NCI-H1930 (cell line): ENCODE measurements at regions not wholly inside any gene's neighbourhood (a gene's known extent, or its start where the extent isn't known, plus 50 kb on each side); places are given as distances from the start of the nearest gene placed in this dataset.

Experiments used
- DNase-seq, 2 experiments: peaks; one replicate each; lab custom pipeline; 2025; lab: John Stamatoyannopoulos, UW

- DNase-seq, result no peak
Observed at GRCh38 chr13:74794147-74794546, 659.9 kb upstream of the KLF12 start.

DNA sequence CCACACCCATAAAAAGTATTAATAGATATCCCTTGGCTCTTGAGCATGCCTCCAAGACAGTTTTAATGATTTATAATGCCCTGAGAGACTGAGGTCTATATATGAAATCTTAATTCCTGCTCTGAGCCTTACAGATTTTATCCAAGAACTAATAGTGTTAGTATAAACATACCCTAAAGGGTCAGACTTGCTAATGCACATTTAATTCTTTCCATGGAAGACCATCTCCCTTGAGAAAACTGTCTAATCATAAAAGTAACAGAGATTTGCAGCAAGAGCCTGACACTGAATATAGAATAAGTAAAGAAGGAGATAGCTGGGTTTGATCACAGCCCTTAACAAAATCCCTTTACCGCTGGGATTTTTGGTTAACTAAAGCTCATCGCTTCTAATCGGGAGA, 650.8 kb upstream of the KLF12 start:
- DNase-seq, result no peak

GRCh38 chr13:74778946-74779345, 644.7 kb upstream of the KLF12 start:
- no peak for DNase-seq

GRCh38 chr13:74778087-74778486, 643.9 kb upstream of the KLF12 start:
- no peak for DNase-seq

GRCh38 chr13:74774264-74774663, 640.1 kb upstream of the KLF12 start:
- DNase-seq, result no peak

DNA sequence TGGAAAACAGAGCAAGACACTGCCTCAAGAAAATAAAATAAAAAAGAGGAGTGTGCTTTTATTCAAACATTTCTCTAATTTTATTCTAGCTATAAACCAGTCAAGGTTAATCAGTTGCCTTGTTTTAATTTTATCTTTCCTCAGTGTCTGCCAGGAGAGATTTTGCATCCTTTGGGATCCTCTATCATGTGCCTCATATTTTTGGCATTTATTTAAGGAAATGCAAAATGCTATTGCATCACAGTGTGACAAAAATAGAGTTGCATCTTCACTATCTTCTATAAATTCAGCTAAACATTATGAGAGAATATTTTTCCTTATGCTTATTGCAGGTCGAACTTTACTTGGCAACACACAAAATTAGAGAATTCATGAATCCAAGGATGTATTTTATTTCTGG, 639.0 kb upstream of the KLF12 start:
- DNase-seq, result no peak

DNA sequence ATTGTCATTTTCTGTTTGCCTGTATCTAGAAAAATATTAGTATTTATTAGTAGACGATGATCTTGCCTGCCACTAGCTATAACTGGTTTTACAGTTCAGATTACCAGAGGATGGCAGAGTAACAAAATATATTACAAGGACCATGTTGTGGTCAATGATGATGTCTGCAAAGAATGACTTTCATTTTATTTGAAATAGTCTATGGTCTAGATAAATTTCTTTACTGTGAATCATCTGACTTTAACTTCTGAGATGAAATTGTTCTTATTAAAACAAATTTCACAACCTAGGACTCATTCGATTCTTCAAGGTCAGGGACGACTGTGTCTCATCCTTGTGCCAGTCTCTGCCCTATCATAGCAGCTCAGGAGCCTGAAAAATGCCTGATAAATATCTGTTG, 637.8 kb upstream of the KLF12 start:
- no peak for DNase-seq

GRCh38 chr13:74770361-74770760, 636.2 kb upstream of the KLF12 start:
- no peak for DNase-seq

DNA sequence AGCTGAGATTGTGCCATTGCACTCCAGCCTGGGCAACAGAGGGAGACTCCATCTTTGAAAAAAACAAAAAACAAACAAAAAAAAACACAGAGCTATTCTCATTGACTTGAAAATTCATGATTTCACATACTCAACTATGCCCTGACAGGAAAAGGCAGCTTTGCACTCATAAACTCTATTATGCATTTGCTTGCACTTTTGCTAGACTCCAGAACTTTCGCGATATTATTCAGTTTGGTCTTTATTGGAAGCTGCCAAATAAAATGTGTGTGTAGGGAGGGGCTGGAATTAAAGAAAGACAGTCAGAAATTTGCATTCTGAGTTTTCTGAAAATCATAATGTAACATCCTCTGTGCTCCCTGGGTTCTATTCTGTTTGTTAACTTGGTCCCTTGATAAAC, 635.1 kb upstream of the KLF12 start:
- DNase-seq, result no peak

GRCh38 chr13:74768521-74769085, 634.4 kb upstream of the KLF12 start:
- DNase-seq, result no peak

GRCh38 chr13:74767050-74767449, 632.8 kb upstream of the KLF12 start:
- no peak for DNase-seq

DNA sequence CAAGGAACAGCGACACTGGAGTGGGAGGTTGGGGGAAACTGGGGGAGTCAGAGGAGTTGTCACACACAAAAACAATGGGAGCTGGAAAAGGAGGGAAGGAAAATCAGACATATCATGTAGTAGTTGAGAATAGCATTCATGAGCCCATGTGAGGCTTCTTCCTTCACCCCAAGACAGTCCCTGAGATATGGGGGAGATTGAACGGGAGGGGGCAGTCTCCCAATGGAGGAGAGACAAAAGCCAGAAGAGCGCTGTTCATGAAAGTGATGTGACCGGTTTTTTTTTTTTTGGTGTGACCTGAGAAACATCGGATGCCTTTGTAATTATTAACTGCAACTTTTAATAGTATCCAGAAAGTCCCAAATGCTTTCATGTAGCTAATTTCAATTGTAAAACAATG, 631.8 kb upstream of the KLF12 start:
- no peak for DNase-seq

DNA sequence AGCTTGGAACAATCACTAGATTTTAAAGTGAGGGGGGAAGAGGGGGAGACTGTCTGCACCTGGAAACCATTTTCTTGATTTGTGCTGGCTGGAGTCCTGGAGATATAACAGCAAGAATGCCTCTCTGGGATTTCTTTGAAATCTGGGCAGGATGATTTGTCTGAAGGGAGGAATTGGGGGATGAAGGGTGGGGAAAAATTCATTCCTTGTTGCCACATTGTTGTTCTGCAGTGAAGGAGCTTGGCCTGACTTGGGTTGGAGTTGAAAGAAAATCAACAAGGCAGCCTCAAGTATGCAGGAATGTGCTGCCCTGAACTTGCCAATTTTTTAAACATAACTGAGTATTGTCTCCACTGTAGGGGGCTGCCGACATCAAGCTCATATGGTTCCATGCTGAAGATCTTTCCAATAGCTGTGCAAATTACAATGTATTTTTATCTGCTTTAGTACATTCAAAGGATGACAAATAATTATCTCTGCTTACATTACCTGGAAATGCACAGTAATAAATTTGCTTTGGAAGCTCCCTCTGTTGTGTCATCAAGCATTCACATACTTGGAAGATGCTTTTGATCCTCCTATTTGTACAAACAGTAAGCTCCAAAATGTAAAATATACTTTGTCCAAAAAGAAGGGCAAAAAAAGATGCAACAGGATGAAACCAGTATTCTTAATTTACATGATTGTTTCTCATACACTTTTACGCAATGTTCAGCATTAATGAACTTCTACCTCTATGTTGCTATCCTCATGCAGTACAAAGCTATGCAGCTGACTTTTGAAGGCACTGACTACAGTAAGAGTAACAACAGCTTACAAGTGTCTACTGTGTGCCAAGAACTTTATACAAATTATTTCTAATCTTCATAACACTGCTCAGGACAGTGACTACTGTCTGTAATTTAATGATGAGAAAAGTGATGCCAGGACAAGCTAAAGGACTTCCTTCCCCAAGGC, 627.9 kb upstream of the KLF12 start:
- no peak for DNase-seq

GRCh38 chr13:74758188-74758587, 624.0 kb upstream of the KLF12 start:
- no peak for DNase-seq

DNA sequence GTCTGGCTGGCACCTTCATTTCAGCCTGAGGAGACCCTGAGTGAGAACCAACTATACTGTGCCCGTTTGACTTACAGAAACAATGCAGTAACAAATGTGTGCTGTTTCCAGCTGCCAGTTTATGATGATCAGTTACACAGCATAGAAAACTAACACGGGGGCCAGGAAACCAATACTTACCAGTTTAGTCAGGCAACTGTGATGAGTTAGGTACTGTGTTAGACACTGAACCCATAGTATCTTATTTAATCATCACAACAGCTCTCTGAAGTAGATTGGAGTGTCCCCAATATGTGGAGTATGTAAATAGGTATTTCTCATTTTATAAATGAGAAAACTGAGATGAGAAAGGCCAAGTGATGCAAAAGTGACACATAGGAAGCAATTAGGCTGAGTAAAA, 620.9 kb upstream of the KLF12 start:
- DNase-seq, result no peak

DNA sequence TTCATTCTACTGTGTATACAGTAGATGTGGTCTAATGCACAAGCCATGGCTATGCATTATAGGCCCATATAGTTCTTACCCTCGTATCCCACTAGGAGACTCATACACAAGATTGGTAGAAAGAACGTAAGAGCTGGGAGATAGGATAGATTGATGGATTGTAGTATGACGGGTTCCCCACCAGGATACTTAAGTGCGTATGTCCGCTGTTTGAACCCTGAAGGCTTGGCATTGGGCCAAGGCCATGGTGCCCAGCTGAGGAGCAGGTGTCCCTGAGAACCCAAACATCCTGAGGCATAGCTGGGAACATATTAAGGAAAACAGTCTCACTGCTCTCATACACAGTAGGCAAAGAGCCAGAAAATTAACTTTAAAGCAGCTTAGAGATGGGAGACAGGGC, 617.5 kb upstream of the KLF12 start:
- DNase-seq, result no peak

DNA sequence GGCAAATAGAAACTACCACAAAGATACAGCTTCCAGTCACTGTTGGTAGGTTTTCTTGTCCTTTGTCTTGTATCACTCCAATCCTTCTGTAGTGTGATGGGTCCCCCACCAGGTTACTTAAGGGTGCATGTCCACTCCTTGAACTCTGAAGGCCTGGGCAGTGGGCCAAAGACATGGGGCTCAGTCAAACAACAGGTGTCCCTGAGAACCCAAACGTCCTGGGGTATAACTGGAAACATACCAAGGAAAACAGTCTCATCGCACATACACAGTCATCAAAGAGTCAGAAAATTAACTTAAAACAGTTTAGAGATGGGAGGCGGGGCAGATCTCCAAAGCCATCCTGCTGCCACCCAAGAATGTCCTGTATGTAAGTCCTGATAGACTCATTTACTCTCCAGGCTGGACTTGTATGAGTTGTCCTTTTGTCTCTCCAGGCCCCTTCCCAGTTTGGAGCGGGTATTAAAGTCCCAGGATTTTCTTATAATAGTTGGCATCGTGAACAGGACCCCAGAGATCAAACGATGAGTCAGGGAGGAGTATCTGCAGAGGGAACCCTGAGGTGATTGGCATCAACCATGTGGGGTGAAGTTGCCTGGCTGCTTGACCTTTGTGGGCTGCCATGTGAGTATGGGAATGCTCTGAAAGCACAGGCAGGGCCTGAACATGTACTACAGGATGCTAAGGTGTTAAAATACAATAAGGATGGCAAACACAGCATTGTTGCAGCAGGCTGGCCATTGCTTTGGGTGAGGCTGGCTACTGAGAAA, 613.2 kb upstream of the KLF12 start:
- no peak for DNase-seq

GRCh38 chr13:74743992-74744391, 609.8 kb upstream of the KLF12 start:
- no peak for DNase-seq

DNA sequence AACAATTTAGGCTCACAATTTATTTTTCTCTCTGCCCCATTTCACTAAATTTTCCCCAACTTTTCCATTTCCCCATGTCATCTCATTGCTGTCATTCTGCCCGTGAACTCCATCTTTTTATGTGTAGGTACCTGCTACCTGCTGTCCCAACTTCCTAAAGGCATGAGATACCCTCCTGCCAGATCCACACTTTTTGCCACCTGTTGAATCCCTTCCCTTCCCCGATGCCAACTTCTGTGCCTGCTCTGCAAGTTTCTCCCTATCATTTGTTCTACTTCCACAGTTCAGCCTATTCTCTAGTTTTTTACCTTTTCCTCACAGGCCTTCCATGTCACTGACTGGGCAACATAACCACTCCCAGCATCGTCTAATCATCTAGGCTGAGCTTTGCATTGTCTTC, 607.5 kb upstream of the KLF12 start:
- DNase-seq, result no peak

DNA sequence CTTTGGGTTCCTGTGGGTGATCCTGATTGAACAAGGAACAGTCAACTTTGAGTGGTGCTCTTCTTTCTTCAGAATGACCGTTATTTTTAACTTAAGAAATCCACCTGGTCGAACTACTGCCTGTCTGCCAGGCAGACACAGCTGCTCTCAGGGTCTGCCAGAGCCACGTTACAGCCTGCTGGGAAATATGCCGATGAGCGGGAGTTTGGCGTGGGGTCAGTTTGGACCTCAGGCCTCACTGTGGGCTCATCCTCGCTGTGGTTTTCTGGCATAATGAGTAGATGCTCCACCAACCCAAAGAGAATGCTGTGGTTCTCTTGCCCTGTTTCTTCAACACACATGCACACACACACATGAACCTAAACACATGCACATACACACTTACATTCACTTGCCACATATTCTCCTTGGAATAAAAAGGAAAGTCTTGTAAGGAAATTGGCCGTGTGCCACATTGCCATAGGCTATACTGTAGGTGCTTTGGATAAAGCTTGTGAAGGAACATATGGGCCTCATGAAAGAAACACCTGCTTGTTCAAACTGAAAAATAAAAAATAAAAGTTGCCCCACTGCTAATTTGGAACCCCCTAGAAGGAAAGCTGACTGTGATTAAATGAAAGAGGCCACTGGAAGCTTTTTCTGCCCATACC, 598.7 kb upstream of the KLF12 start:
- DNase-seq, result no peak

DNA sequence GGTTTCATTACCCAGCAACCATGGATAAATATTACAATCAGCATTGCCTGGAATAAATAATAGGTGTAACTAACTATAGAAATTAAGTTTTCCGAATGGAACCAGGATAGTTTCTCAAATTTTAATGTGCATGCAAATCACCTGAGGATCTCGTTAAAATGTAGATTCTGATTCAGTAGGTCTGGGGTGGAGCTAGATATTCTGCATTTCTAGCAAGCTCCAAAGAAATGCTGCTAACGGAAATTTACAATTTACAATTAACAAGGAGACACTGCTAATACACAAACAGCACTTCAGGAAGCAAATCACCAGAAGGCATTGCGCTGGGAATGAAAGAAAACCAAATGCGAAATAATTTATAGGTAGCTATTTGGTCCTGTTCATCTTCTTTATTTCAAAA, 597.5 kb upstream of the KLF12 start:
- DNase-seq, result no peak

DNA sequence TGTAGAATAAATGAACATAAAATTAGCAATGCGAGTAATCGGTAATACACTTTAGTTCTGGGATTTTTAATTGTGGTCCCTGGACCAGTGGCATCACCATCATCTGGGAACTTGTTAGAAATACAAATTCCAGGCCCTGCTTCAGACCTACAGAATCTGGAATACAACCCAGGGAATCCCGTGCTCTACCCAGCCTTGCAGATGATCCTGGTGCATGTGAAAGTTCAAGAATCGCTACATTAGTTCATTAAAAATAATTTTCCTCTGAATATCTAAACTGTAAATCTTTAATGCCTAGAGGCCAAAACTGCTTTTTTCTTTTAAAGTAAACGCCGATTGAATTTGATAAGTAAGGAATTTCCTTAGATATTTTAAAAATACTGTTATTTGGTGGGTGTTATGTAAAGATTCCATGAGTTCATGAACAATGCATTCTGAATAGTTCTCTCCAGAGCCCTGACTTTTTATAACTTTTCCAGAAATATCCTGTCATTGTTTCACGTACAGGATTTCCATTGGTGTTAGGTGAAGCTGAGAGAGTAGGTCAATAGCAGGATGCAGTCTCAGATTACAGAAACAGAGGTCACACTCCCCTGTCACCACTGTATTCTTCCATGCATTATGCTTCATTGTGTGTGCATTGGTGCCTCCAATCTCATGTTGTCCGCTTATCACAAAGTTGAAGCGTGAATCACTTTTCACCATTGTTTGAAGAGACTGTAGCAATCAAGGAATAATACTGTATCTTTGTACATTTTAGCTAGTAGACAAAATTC, 596.5 kb upstream of the KLF12 start:
- DNase-seq, result no peak
